ENCODE measurements at regions not wholly inside any gene's neighbourhood (a gene's known extent, or its start where the extent isn't known, plus 50 kb on each side); places are given as distances from the start of the nearest gene placed in this dataset.

DNA sequence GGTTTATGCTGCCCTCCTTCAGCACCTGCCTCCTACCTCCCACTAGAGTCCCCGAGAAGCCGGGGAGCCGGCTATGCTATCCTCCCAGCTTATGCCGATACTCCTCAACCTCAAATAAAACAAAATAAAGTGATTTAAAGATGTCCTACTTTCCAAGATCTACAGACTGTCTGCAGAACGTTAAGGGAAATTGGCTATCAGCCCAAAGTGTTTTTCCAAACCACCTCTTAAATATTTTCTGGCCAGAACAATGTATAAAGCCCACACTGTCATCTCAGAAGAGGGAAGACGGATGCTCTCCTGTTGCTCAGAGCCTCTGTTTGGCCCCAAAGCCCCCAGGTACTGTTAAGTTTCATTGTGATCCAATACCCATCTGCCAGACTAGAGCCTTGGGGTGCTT is 54.0 kb upstream of the MGMT start:
- H3K4me3 ChIP-seq (ENCODE audit: low read depth, low read length, poor library complexity, severe bottlenecking), result no peak overlapping the region
- no peak overlapping the region for H2AFZ ChIP-seq (ENCODE audit: low read length)
- H3F3A ChIP-seq (ENCODE audit: insufficient read depth, low read length), result no peaks in the 10 kb centered on the region
- no peaks in the 10 kb centered on the region for H3K9me3 ChIP-seq (ENCODE audit: low read length)
- no peaks in the 10 kb centered on the region for H3K9me2 ChIP-seq (ENCODE audit: low read depth, low read length)
- H4K20me1 ChIP-seq (ENCODE audit: insufficient read depth, low read length), result no peaks in the 10 kb centered on the region
- no peak overlapping the region for H3K27ac ChIP-seq (ENCODE audit: low read depth, low read length, poor library complexity, severe bottlenecking)
- TF ChIP-seq, protein P1, sequence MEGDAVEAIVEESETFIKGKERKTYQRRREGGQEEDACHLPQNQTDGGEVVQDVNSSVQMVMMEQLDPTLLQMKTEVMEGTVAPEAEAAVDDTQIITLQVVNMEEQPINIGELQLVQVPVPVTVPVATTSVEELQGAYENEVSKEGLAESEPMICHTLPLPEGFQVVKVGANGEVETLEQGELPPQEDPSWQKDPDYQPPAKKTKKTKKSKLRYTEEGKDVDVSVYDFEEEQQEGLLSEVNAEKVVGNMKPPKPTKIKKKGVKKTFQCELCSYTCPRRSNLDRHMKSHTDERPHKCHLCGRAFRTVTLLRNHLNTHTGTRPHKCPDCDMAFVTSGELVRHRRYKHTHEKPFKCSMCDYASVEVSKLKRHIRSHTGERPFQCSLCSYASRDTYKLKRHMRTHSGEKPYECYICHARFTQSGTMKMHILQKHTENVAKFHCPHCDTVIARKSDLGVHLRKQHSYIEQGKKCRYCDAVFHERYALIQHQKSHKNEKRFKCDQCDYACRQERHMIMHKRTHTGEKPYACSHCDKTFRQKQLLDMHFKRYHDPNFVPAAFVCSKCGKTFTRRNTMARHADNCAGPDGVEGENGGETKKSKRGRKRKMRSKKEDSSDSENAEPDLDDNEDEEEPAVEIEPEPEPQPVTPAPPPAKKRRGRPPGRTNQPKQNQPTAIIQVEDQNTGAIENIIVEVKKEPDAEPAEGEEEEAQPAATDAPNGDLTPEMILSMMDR (IDR thresholded peaks at IDR 0.05; ENCODE audit: low read length), result no peak
- TF ChIP-seq EZH2 (IDR thresholded peaks at IDR 0.05; ENCODE audit: borderline replicate concordance, low read length), result no peak
- H3K9ac ChIP-seq (ENCODE audit: low read length), result no peak overlapping the region
- H3K36me3 ChIP-seq (ENCODE audit: insufficient read depth, low read length), result no peaks in the 10 kb centered on the region
- no peaks in the 10 kb centered on the region for H3K4me1 ChIP-seq (ENCODE audit: insufficient read depth, low read length, severe bottlenecking)
- H3K27me3 ChIP-seq (ENCODE audit: insufficient read depth, low read length), result peaks cover 4% of the 10 kb centered on the region; the same call in 1 of the 2 replicates
- no peaks in the 10 kb centered on the region for H3K79me2 ChIP-seq (ENCODE audit: insufficient read depth, low read length)
- no peak overlapping the region for H3K4me2 ChIP-seq (ENCODE audit: low read length)

DNA sequence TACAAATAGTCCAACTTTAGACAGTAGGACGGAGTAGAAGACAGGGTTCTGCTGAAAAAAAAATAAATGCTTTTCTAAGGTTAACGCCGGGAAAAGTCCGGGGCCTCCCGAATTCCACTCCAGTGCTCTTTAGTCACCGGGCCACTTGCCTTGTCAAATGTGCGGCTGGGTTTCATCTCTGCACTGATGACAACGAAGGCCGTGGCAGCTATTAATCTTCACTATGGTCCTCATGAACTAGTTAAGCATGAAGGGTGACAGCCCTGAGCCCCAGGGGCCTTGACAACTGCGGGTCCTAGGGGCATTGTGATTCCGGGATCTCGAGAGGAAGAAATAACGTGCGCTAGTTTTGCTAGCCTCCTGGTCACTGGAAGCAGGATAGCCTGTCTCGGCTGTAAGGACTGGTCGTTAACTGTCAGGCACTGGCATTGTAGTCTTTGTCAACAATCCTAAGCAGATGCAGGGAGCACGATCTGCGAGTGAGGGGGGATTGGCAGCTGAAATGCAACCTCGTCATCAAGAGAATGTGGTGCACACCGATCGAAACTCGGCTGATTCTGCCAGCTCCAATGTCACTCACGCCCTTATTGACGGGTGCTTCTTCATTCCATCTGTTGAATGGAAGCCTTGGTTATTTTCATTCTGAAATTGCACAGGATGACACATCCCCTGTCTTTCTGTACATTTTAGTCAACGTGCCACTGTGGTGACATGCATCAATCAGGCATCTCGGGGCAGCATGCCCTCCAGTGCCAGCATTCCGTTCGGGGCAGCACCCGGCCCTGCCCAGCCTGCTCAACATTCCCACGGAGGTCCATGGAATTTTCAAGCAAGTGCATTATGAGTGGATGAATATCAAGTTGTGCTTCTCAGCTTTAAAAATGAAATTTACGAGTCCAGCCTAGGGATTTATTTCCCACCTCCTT is 51.6 kb upstream of the MGMT start:
- no peaks in the 10 kb centered on the region for H3K79me2 ChIP-seq (ENCODE audit: insufficient read depth, low read length)
- H3F3A ChIP-seq (ENCODE audit: insufficient read depth, low read length), result no peaks in the 10 kb centered on the region
- H3K27ac ChIP-seq (ENCODE audit: low read depth, low read length, poor library complexity, severe bottlenecking), result no peak overlapping the region
- H4K20me1 ChIP-seq (ENCODE audit: insufficient read depth, low read length), result no peaks in the 10 kb centered on the region
- H3K36me3 ChIP-seq (ENCODE audit: insufficient read depth, low read length), result no peaks in the 10 kb centered on the region
- no peak overlapping the region for H2AFZ ChIP-seq (ENCODE audit: low read length)
- TF ChIP-seq, protein P1 (IDR thresholded peaks at IDR 0.05; ENCODE audit: low read length), result no peak
- TF ChIP-seq EZH2 (IDR thresholded peaks at IDR 0.05; ENCODE audit: borderline replicate concordance, low read length), result no peak
- H3K9me2 ChIP-seq (ENCODE audit: low read depth, low read length), result no peaks in the 10 kb centered on the region
- H3K9me3 ChIP-seq (ENCODE audit: low read length), result no peaks in the 10 kb centered on the region
- H3K9ac ChIP-seq (ENCODE audit: low read length), result no peak overlapping the region
- no peaks in the 10 kb centered on the region for H3K4me1 ChIP-seq (ENCODE audit: insufficient read depth, low read length, severe bottlenecking)
- H3K4me3 ChIP-seq (ENCODE audit: low read depth, low read length, poor library complexity, severe bottlenecking), result no peak overlapping the region
- H3K4me2 ChIP-seq (ENCODE audit: low read length), result no peak overlapping the region
- no peaks in the 10 kb centered on the region; the same call in 1 of the 2 replicates for H3K27me3 ChIP-seq (ENCODE audit: insufficient read depth, low read length)

DNA sequence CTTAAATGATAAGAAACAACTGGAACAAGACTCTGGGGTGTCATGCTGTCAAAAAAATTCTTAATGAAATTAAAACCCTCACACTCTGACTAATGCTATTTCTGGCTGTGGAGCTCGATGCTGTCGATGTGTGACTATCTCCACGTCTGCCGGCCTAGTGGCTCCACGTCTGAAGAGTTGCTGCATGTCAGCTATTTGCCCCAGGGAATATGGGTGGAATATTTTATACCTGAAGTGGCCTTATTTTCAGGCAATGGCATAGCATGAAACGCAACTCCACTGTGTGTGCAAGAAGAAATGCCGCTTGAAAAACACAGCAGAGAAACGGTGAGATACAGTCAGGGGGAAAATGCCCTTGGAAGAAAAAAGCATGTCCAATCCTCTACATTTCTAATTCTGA is 50.9 kb upstream of the MGMT start:
- H3K79me2 ChIP-seq (ENCODE audit: insufficient read depth, low read length), result no peaks in the 10 kb centered on the region
- H3K4me2 ChIP-seq (ENCODE audit: low read length), result no peak overlapping the region
- TF ChIP-seq, protein P1 (IDR thresholded peaks at IDR 0.05; ENCODE audit: low read length), result no peak
- TF ChIP-seq EZH2 (IDR thresholded peaks at IDR 0.05; ENCODE audit: borderline replicate concordance, low read length), result no peak
- H3K4me3 ChIP-seq (ENCODE audit: low read depth, low read length, poor library complexity, severe bottlenecking), result no peak overlapping the region
- no peak overlapping the region for H3K9ac ChIP-seq (ENCODE audit: low read length)
- H3K4me1 ChIP-seq (ENCODE audit: insufficient read depth, low read length, severe bottlenecking), result no peaks in the 10 kb centered on the region
- H3F3A ChIP-seq (ENCODE audit: insufficient read depth, low read length), result no peaks in the 10 kb centered on the region
- H3K27ac ChIP-seq (ENCODE audit: low read depth, low read length, poor library complexity, severe bottlenecking), result no peak overlapping the region
- H2AFZ ChIP-seq (ENCODE audit: low read length), result no peak overlapping the region
- H3K9me3 ChIP-seq (ENCODE audit: low read length), result no peaks in the 10 kb centered on the region
- no peaks in the 10 kb centered on the region for H3K36me3 ChIP-seq (ENCODE audit: insufficient read depth, low read length)
- no peaks in the 10 kb centered on the region for H4K20me1 ChIP-seq (ENCODE audit: insufficient read depth, low read length)
- H3K9me2 ChIP-seq (ENCODE audit: low read depth, low read length), result no peaks in the 10 kb centered on the region
- H3K27me3 ChIP-seq (ENCODE audit: insufficient read depth, low read length), result no peaks in the 10 kb centered on the region; the same call in 1 of the 2 replicates
